ENCODE measurements at regions not wholly inside any gene's neighbourhood (a gene's known extent, or its start where the extent isn't known, plus 50 kb on each side); places are given as distances from the start of the nearest gene placed in this dataset.

DNA sequence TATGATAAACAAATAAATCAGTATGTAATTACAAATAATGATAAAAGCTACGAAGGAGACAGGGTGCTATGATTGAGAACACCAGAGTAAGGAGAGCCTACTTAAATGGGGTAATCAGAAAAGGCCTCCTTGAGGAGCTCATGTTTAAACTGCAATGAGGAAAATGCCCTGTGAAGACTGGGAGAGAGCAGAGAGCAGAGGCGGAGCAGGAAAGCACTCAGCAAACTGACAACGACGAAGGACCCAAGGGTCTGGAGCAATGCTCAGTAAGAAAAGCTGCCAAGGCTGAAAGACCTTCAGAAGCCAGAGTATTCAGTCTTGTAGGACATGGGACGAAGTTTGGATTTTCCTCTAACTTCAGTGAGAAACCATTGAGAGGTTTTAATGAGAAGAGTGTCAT, 114.2 kb upstream of the PLEKHA5 start:
- no peak for DNase-seq (ENCODE audit: low read depth in 1 of 2, low spot score in 1 of 2)
- Histone ChIP-seq H3K4me3 (replicated peaks; ENCODE audit: insufficient read depth, low read length) (no peak overlapping the region), H3K27me3 (ENCODE audit: insufficient read depth, poor library complexity, severe bottlenecking) (no peaks in the 10 kb centered on the region), H3K27ac (replicated peaks) (no peak overlapping the region)
- TF ChIP-seq REST (IDR thresholded peaks at IDR 0.05; ENCODE audit: insufficient replicate concordance, low read depth) (no peak), SPI1 (IDR thresholded peaks at IDR 0.05; ENCODE audit: borderline replicate concordance, low read depth) (no peak), POLR2AphosphoS5 (IDR thresholded peaks at IDR 0.05; ENCODE audit: low read depth) (no peak), GABPA (IDR thresholded peaks at IDR 0.05; ENCODE audit: low read depth) (no peak), CTCF (IDR thresholded peaks at IDR 0.05; ENCODE audit: insufficient read depth, low read length) (no peak)

- TF ChIP-seq REST (IDR thresholded peaks at IDR 0.05; ENCODE audit: insufficient replicate concordance, low read depth) (no peak), POLR2AphosphoS5 (IDR thresholded peaks at IDR 0.05; ENCODE audit: low read depth) (no peak), SPI1 (IDR thresholded peaks at IDR 0.05; ENCODE audit: borderline replicate concordance, low read depth) (no peak), GABPA (IDR thresholded peaks at IDR 0.05; ENCODE audit: low read depth) (no peak), CTCF (IDR thresholded peaks at IDR 0.05; ENCODE audit: insufficient read depth, low read length) (no peak)
- DNase-seq (ENCODE audit: low read depth in 1 of 2, low spot score in 1 of 2): no peak
- no peaks in the 10 kb centered on the region for H3K27me3 ChIP-seq (ENCODE audit: insufficient read depth, poor library complexity, severe bottlenecking)
Measured at GRCh38 chr12:19018302-19018970, 111.1 kb upstream of the PLEKHA5 start.

DNA sequence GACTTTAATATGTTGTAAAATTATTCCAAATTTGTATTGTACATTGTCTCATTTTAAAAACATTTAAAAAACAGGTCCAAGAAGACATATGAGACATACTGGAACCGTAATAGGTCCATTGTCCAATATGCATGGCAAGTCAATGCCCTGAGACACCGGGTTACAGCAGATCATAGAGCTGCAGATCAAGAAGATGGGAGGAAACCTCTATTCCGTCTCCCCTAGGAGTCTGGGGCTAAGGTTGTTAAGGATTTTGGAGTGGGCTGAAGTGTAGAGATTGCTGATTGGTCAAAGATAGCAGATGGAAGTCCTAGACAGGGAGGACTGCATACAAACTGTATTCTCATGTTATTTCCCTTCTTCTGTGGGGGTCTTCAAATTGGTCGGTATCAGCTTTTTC, 108.3 kb upstream of the PLEKHA5 start:
- TF ChIP-seq GABPA (IDR thresholded peaks at IDR 0.05; ENCODE audit: low read depth) (no peak), CTCF (IDR thresholded peaks at IDR 0.05; ENCODE audit: insufficient read depth, low read length) (no peak), SPI1 (IDR thresholded peaks at IDR 0.05; ENCODE audit: borderline replicate concordance, low read depth) (no peak), REST (IDR thresholded peaks at IDR 0.05; ENCODE audit: insufficient replicate concordance, low read depth) (no peak), POLR2AphosphoS5 (IDR thresholded peaks at IDR 0.05; ENCODE audit: low read depth) (no peak)
- Histone ChIP-seq H3K27ac (replicated peaks) (no peak overlapping the region), H3K27me3 (ENCODE audit: insufficient read depth, poor library complexity, severe bottlenecking) (no peaks in the 10 kb centered on the region), H3K4me3 (replicated peaks; ENCODE audit: insufficient read depth, low read length) (no peak overlapping the region)
- no peak for DNase-seq (ENCODE audit: low read depth in 1 of 2, low spot score in 1 of 2)

More at GRCh38 chr12:19018302-19018970, 111.1 kb upstream of the PLEKHA5 start:
- Histone ChIP-seq H3K27ac (replicated peaks) (no peak overlapping the region), H3K4me3 (replicated peaks; ENCODE audit: insufficient read depth, low read length) (no peak overlapping the region)

All from HL-60 (cell line).